GM18498 (cell line): ENCODE measurements at regions not wholly inside any gene's neighbourhood (a gene's known extent, or its start where the extent isn't known, plus 50 kb on each side); places are given as distances from the start of the nearest gene placed in this dataset.
"Not testable (repeated sequence)": the region's sequence is repeated elsewhere in the genome, so short reads cannot be mapped to it uniquely, and the experiment has no call there.

Experiments used
- ATAC-seq: cut with Tn5 transposase; IDR thresholded peaks from one replicate; pipeline ENCODE4 v1.9.1; 2021; ENCODE audit warnings: mild to moderate bottlenecking, moderate library complexity; ENCODE audit not compliant: unreplicated experiment

GRCh38 chr12:105575235-105575634 lies 244.7 kb downstream of the C12orf75 start:
- ATAC-seq, result no peak

DNA sequence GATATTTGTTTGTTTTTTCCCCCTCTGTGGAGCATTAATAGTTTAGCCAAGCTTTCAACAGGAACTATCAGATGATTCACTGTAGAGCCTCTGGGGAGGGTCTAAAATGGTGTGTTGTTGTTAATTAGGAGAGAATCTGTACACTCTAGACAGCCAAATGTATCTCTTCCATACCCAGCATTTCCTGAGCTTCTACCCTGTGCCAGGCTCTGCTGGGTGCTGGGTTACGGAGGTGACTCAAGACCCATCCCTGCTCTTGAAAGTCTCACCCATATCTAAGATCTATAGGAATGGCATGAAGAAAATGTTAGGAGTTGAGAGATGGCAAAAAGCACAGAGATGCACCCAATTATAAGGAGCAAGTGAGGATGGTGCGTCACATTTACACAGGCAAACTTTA lies 245.8 kb downstream of the C12orf75 start:
- no peak for ATAC-seq

GRCh38 chr12:105580821-105581352 lies 250.4 kb downstream of the C12orf75 start:
- no peak for ATAC-seq

DNA sequence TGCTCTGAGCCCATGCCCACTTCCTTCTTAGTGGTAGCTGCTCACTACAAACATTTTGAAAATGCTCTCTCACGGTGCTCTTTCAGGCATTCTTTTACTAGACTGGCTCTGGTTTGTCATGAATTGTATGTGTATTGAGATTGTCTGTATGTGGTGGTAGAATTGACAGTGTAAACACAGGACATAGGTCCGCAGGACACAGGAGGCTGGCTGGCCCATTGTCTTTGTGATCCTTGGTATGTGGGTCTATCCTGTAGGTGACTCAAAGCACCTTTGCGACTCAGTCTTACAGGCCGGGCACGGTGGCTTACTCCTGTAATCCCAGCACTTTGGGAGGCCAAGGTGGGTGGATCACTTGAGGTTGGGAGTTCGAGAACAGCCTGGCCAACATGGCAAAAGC lies 250.9 kb downstream of the C12orf75 start:
- ATAC-seq, result no peak

- ATAC-seq, result no peak
Observed at GRCh38 chr12:105585107-105585506, 254.6 kb downstream of the C12orf75 start.

GRCh38 chr12:105587237-105587636 lies 256.7 kb downstream of the C12orf75 start:
- ATAC-seq, result no peak

DNA sequence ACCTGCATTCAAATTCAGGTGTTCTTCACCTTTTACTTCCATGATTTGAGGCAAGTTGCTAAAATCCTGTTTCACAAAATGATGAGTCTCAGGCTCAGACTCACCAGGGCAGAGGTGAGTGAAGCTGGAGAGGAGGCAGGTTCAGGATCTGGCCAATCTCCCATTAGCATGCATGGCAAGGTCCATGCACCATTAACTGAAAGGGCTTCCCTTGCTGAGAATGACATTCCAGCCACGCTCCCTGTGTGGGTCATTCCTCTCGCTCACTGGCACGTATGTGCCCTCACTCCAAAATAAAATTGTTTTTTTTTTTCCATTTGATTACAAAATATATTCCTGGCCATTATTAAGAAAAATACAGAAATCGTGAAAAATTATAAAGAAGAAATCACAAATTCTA lies 257.6 kb downstream of the C12orf75 start:
- no peak for ATAC-seq

- no peak for ATAC-seq
Observed at GRCh38 chr12:105590571-105590970, 260.1 kb downstream of the C12orf75 start.

DNA sequence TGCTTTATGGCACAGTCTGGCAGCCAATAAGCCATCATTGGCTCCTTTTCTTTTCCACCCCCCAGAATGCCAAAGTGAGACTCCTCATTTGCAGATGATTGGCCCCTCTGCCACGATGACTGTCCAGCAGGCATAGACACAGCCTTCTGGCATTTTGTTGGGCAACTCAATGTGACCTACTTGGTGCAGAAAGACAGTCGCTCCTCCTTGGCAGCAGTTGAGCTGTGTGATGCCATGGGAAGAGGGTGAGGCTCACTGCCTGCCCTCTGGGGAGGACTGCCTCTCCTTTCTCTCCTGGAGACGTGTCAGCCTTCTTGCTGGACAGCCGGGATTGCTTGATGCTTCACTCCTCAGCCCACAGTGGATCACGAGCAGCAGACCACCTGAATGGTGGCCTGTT lies 264.9 kb downstream of the C12orf75 start:
- ATAC-seq, result no peak

- no peak for ATAC-seq
Observed at GRCh38 chr12:105596731-105597130, 266.2 kb downstream of the C12orf75 start.

GRCh38 chr12:105598031-105598430 lies 267.5 kb downstream of the C12orf75 start:
- ATAC-seq, result no peak

GRCh38 chr12:105600911-105601545 lies 270.5 kb downstream of the C12orf75 start:
- ATAC-seq, result no peak

DNA sequence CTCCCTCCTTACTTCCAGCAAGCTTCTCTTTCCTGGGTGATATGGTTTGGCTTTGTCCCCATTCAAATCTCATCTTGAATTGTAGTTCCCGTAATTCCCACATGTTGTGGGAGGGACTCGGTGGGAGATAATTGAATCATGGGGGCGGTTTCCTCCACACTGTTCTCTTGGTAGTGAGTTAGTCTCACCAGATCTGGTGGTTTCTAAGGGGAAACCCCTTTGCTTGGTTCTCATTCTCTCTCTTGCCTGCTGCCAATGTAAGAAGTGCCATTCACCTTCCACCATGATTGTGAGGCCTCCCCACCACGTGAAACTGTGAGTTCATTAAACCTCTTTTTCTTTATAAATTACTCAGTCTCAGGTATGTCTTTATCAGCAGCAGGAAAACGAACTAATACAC lies 271.8 kb downstream of the C12orf75 start:
- ATAC-seq, result not testable (repeated sequence)

DNA sequence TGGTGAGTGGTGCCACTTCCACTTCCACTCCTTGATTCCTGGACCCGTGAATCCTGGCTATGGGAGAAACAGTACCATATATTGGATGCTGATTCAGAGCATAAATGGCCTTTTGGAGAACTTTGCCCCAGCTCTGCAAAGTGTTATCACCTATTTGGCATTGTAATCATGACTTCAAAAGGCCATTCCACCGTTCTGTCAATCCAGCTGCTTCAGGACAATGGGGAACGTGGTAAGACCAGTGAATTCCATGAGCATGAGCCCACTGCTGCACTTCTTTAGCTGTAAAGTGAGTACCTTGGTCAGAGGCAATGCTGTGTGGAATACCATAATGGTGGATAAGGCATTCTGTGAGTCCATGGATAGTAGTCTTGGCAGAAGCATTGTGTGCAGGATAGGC lies 273.8 kb downstream of the C12orf75 start:
- ATAC-seq, result not testable (repeated sequence)

GRCh38 chr12:105606613-105607012 lies 276.1 kb downstream of the C12orf75 start:
- ATAC-seq, result not testable (repeated sequence)

GRCh38 chr12:105609001-105609400 lies 278.5 kb downstream of the C12orf75 start:
- not testable (repeated sequence) for ATAC-seq

- no peak for ATAC-seq
Observed at GRCh38 chr12:105610459-105610858, 280.0 kb downstream of the C12orf75 start.

GRCh38 chr12:105611340-105611739 lies 280.8 kb downstream of the C12orf75 start:
- ATAC-seq, result no peak

GRCh38 chr12:105613269-105613668 lies 282.8 kb downstream of the C12orf75 start:
- no peak for ATAC-seq

- no peak for ATAC-seq
Observed at GRCh38 chr12:105613887-105614286, 283.4 kb downstream of the C12orf75 start.

DNA sequence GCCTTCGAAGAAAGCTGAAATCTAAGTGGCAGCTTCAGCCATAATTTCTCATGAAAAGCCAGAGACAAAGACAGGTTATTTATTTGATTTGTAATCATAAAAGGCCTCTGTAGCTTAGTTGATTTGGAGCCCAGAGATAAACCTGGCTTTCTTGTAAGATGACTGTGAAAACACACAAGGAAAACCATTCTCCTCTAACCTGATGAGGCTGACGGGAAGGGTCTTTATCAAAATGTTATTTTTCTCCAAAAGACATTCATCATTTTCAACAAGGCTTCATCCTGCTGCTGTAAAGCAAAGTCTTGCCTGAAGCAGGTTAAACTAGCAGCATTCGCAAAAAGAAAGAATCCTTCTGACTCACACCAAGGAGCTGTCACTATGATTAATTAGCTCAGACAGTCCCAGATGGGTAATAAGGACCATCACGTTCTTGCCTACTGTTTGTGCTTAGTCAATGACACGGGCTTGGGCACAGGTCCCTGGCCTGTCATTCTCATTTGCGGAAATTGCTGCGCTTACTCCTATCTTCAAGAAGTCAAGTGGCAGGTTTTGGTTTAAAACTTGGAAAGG lies 286.6 kb downstream of the C12orf75 start:
- no peak for ATAC-seq

- ATAC-seq, result no peak
Observed at GRCh38 chr12:105622220-105622619, 291.7 kb downstream of the C12orf75 start.
